Loucy (cell line): ENCODE measurements at regions not wholly inside any gene's neighbourhood (a gene's known extent, or its start where the extent isn't known, plus 50 kb on each side); places are given as distances from the start of the nearest gene placed in this dataset.

Experiments
- H2AFZ ChIP-seq: fragments of 200-600 bp; sonication (generic); 2 replicates; pipeline ENCODE4 v1.6.0; 2016; ENCODE audit warnings: antibody characterized with exemption, mild to moderate bottlenecking, low read length, moderate library complexity
- H3F3A ChIP-seq: fragments of 200-600 bp; 2 replicates; pipeline ENCODE4 v1.6.0; 2016; ENCODE audit warnings: antibody characterized with exemption, low read depth, mild to moderate bottlenecking
- H3K27me3 ChIP-seq: fragments of 200-600 bp; sonication (generic); 2 replicates; pipeline ENCODE4 v1.6.1; 2014; ENCODE audit warnings: low read length, mild to moderate bottlenecking; ENCODE audit not compliant: insufficient read depth, poor library complexity, severe bottlenecking
- H3K36me3 ChIP-seq: fragments of 200-600 bp; sonication (generic); 2 replicates; pipeline ENCODE4 v1.6.1; 2016; ENCODE audit warnings: low read length; ENCODE audit not compliant: insufficient read depth
- H3K4me1 ChIP-seq: fragments of 200-600 bp; sonication (generic); 2 replicates; pipeline ENCODE4 v1.5.1; 2014; ENCODE audit warnings: low read length, mild to moderate bottlenecking; ENCODE audit not compliant: insufficient read depth, poor library complexity, severe bottlenecking
- H3K4me2 ChIP-seq: fragments of 200-600 bp; sonication (generic); 2 replicates; pipeline ENCODE4 v1.6.0; 2014; ENCODE audit warnings: antibody characterized with exemption, low read length, low read depth, mild to moderate bottlenecking; ENCODE audit not compliant: poor library complexity, severe bottlenecking
- H3K4me3 ChIP-seq: fragments of 200-600 bp; sonication (generic); 2 replicates; pipeline ENCODE4 v1.5.1; 2014; ENCODE audit warnings: low read length, mild to moderate bottlenecking, mixed read lengths; ENCODE audit not compliant: poor library complexity, severe bottlenecking
- H3K79me2 ChIP-seq: fragments of 200-600 bp; sonication (generic); 2 replicates; pipeline ENCODE4 v1.6.1; 2014; ENCODE audit warnings: low read length; ENCODE audit not compliant: insufficient read depth
- H3K9ac ChIP-seq: fragments of 200-600 bp; sonication (generic); 2 replicates; pipeline ENCODE4 v1.6.0; 2014; ENCODE audit warnings: mild to moderate bottlenecking, low read depth, low read length, moderate library complexity; ENCODE audit not compliant: poor library complexity, severe bottlenecking
- H3K9me2 ChIP-seq: fragments of 200-600 bp; sonication (generic); replicated peaks from 2 replicates; pipeline ENCODE4 v1.6.1; 2016; ENCODE audit warnings: low read depth, low read length, mixed read lengths
- H3K9me3 ChIP-seq: fragments of 200-600 bp; sonication (generic); 2 replicates; pipeline ENCODE4 v1.6.1; 2014; ENCODE audit warnings: mild to moderate bottlenecking, antibody characterized with exemption, low read length, low read depth; ENCODE audit not compliant: insufficient read depth
- H4K20me1 ChIP-seq: fragments of 200-600 bp; sonication (generic); 2 replicates; pipeline ENCODE4 v1.6.0; 2014; ENCODE audit warnings: antibody characterized with exemption, low read length, mild to moderate bottlenecking; ENCODE audit not compliant: insufficient read depth, poor library complexity, severe bottlenecking
- CTCF ChIP-seq: fragments of 200-600 bp; sonication (generic); conservative IDR thresholded peaks from 2 replicates; pipeline ENCODE4 v1.5.1; 2014; ENCODE audit warnings: mild to moderate bottlenecking, antibody characterized with exemption, low read length
- EZH2phosphoT487 ChIP-seq: fragments of 200-600 bp; IDR thresholded peaks from 2 replicates; pipeline ENCODE4 v1.6.1; 2018; ENCODE audit warnings: antibody characterized with exemption, mild to moderate bottlenecking, moderate library complexity, borderline replicate concordance

GRCh38 chr11:43242401-43242800 lies 69.4 kb upstream of the API5 start:
- Histone ChIP-seq H3K4me3 (no peak overlapping the region), H3K36me3 (no peaks in the 10 kb centered on the region), H3K9me3 (no peaks in the 10 kb centered on the region), H3K27me3 (no peaks in the 10 kb centered on the region), H4K20me1 (no peaks in the 10 kb centered on the region), H3F3A (no peaks in the 10 kb centered on the region), H3K4me1 (no peaks in the 10 kb centered on the region), H3K9me2 (no peaks in the 10 kb centered on the region), H3K79me2 (no peaks in the 10 kb centered on the region), H3K9ac (no peak overlapping the region), H2AFZ (no peak overlapping the region), H3K4me2 (no peak overlapping the region)
- TF ChIP-seq EZH2phosphoT487 = no peak
- no peak for TF ChIP-seq CTCF

- Histone ChIP-seq H3K9me2 (no peaks in the 10 kb centered on the region), H3K79me2 (no peaks in the 10 kb centered on the region), H4K20me1 (no peaks in the 10 kb centered on the region), H3K9me3 (no peaks in the 10 kb centered on the region), H3K4me1 (no peaks in the 10 kb centered on the region), H3K36me3 (no peaks in the 10 kb centered on the region), H3K9ac (no peak overlapping the region), H3K27me3 (no peaks in the 10 kb centered on the region), H2AFZ (no peak overlapping the region), H3K4me3 (no peak overlapping the region), H3F3A (no peaks in the 10 kb centered on the region), H3K4me2 (no peak overlapping the region)
- TF ChIP-seq CTCF (no peak), EZH2phosphoT487 (no peak)
Observed at GRCh38 chr11:43243927-43244326, 67.9 kb upstream of the API5 start.

GRCh38 chr11:43245466-43245865 lies 66.3 kb upstream of the API5 start:
- TF ChIP-seq CTCF (no peak), EZH2phosphoT487 (no peak)
- Histone ChIP-seq H3K4me3 (no peak overlapping the region), H3K9me2 (no peaks in the 10 kb centered on the region), H3K27me3 (no peaks in the 10 kb centered on the region), H3K9me3 (no peaks in the 10 kb centered on the region), H3K9ac (no peak overlapping the region), H2AFZ (no peak overlapping the region), H3K36me3 (no peaks in the 10 kb centered on the region), H3K4me2 (no peak overlapping the region), H3K4me1 (no peaks in the 10 kb centered on the region), H3K79me2 (no peaks in the 10 kb centered on the region), H3F3A (no peaks in the 10 kb centered on the region), H4K20me1 (no peaks in the 10 kb centered on the region)
